Skeletal muscle tissue (tissue), 3 donors: ENCODE measurements at regions not wholly inside any gene's neighbourhood (a gene's known extent, or its start where the extent isn't known, plus 50 kb on each side); places are given as distances from the start of the nearest gene placed in this dataset.
"Not testable (repeated sequence)": the region's sequence is repeated elsewhere in the genome, so short reads cannot be mapped to it uniquely, and the experiment has no call there.

Experiments used
- H3K27ac ChIP-seq: one replicate; pipeline ENCODE4 v1.7.0; 2013; ENCODE audit warnings: mild to moderate bottlenecking, low read depth, low read length, inconsistent platforms
- H3K27me3 ChIP-seq, 3 donors: one replicate each; pipeline ENCODE4 v1.7.0; 2013; ENCODE audit warnings: low read length in 3 of 3; ENCODE audit not compliant: control insufficient read depth in 3 of 3, insufficient read depth in 3 of 3
- H3K36me3 ChIP-seq, 3 donors: one replicate each; pipeline ENCODE4 v1.7.0; 2013; ENCODE audit warnings: low read length in 3 of 3; ENCODE audit not compliant: control insufficient read depth in 3 of 3, insufficient read depth in 3 of 3
- H3K4me1 ChIP-seq, 3 donors: one replicate each; pipeline ENCODE4 v1.7.0; 2013; ENCODE audit warnings: low read length in 3 of 3, mild to moderate bottlenecking in 3 of 3; ENCODE audit not compliant: control insufficient read depth in 3 of 3, insufficient read depth in 3 of 3
- H3K4me3 ChIP-seq, 3 donors: one replicate each; pipeline ENCODE4 v1.7.0; 2013; ENCODE audit warnings: low read length in 3 of 3
- H3K9ac ChIP-seq, 3 donors: one replicate each; pipeline ENCODE4 v1.7.0; 2013; ENCODE audit warnings: low read length in 3 of 3, mild to moderate bottlenecking in 3 of 3, moderate library complexity in 2 of 3, low read depth in 1 of 3
- H3K9me3 ChIP-seq, 3 donors: one replicate each; pipeline ENCODE4 v1.7.0; 2013; ENCODE audit warnings: low read length in 3 of 3; ENCODE audit not compliant: control insufficient read depth in 3 of 3
- donor health status: Osteomylitis.

DNA sequence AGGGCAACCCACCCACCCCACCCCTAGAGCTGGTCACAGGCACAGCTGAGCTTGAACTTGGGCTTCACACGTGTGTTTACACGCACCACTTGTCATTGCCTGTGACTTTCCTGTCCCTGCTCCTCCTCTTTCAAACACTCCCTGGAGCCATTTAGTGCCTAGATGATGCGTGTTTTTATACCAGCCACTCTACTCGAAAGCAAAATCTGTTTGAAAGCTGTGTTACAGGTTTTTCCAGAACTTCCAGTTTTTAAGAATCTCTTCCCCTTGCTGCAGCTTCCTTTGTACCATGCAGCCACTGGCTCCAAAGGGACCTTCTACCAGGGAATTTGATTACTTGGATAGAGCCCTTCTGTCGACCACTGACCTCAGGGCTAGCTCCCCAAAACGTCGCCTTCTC, 78.8 kb upstream of the SPRY4 start:
- Histone ChIP-seq H3K9ac (no peak overlapping the region), H3K27me3 (peaks cover 0 to under 1% (median 0%) of the 10 kb centered on the region in 3 donors), H3K27ac (no peak overlapping the region), H3K4me1 (peaks cover 0 to 2% (median 2%) of the 10 kb centered on the region in 3 donors), H3K4me3 (no peak overlapping the region), H3K36me3 (no peaks in the 10 kb centered on the region), H3K9me3 (no peaks in the 10 kb centered on the region)

DNA sequence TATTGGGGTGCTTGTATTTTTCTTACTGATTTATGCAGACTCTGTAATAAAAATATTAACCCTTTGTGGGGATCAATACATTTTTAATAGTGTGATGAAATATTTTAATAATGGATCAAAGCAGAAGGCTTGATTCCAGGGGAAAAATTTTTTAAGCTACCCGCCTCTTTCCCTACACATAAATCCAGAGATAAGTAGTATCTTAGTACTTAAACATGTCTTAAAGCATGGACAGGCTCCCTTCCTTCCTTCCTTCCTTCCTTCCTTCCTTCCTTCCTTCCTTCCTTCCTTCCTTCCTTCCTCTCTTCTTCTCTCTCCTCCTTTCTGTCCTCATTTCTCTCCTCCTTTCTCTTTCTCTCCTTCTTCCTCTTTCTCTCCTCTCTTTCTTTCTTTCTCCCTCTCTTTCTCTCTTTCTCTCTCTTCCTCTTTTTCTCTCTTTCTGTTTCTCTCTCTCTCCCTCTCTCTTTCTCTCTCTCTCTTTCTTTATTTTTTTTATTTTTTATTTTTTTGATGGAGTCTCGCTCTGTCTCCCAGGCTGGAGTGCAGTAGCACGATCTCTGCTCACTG, 78.0 kb upstream of the SPRY4 start:
- H3K4me3 ChIP-seq = no peak overlapping the region
- no peak overlapping the region for H3K27ac ChIP-seq
- no peak overlapping the region for H3K9ac ChIP-seq
- H3K9me3 ChIP-seq = no peaks in the 10 kb centered on the region
- H3K36me3 ChIP-seq = no peaks in the 10 kb centered on the region
- no peaks in the 10 kb centered on the region for H3K27me3 ChIP-seq
- peaks cover 0 to 2% (median 2%) of the 10 kb centered on the region in 3 donors for H3K4me1 ChIP-seq

DNA sequence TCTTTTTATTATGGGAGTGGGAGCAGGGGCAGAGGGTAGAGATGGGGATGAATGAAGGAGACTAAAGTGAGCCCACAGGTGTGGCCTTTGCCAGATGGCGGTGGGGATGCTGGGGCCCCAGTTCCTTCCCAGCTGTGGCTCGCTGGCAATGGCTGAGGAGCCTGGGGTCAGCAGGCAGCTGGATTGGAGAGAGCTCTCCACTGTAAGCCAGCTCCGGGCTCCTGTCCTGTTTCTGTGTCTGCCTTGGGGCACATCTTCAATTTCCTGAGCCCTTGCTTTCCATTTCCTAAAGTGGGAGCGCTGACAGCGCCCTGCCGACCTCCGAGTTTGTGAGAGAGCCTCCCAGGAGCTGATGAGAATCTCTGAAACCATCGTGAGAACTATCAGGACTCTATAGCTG, 75.6 kb upstream of the SPRY4 start:
- Histone ChIP-seq H3K27ac (no peak overlapping the region), H3K4me1 (peaks cover 0 to 2% (median 2%) of the 10 kb centered on the region in 3 donors), H3K36me3 (no peaks in the 10 kb centered on the region), H3K9me3 (peaks cover 2 to 5% (median 3%) of the 10 kb centered on the region in 3 donors), H3K9ac (no peak overlapping the region), H3K4me3 (no peak overlapping the region), H3K27me3 (no peaks in the 10 kb centered on the region)

DNA sequence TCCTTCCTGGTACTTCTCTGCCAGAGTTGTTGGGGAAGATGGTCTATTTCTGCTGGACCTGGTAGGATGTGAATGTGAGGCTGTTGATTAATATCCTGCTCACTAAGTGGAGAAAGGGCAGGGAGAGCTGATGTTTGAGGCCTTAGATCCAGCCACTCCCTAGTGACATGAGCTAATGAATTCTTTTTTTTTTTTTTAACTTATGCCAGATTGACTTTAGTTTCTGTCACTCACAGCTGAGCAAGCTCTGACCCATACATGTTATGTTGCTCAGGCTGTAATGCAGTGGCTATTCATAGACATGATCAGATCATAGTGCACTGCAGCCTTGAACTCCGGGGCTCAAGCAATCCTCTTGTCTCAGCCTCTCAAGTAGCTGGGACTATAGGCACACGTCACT, 75.1 kb upstream of the SPRY4 start:
- H3K36me3 ChIP-seq = no peaks in the 10 kb centered on the region
- no peak overlapping the region for H3K4me3 ChIP-seq
- H3K9ac ChIP-seq = no peak overlapping the region
- H3K27ac ChIP-seq = no peak overlapping the region
- H3K27me3 ChIP-seq = no peaks in the 10 kb centered on the region
- H3K9me3 ChIP-seq = peaks cover 2 to 5% (median 3%) of the 10 kb centered on the region in 3 donors
- peaks cover 0 to 2% (median 2%) of the 10 kb centered on the region in 3 donors for H3K4me1 ChIP-seq

DNA sequence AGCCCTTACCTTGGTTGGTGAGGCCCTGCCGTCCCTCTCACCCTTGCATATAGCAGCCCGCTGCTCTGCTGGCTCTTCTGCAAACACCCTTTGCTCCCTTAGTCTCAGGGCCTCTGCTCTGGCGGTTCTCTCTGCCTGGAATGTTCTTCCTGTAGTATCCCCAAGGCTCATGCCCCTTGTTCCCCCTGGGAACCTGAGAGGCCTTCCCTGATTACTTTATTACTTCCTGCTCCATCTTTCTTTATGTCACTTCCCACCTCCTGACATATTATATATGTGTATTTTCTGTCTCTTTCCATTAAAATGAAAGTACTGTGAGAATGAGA, 73.9 kb upstream of the SPRY4 start:
- Histone ChIP-seq H3K4me3 (no peak overlapping the region), H3K9me3 (peaks cover 2 to 5% (median 3%) of the 10 kb centered on the region in 3 donors), H3K9ac (no peak overlapping the region), H3K4me1 (peaks cover 0 to 2% (median 0%) of the 10 kb centered on the region in 3 donors), H3K36me3 (no peaks in the 10 kb centered on the region), H3K27me3 (no peaks in the 10 kb centered on the region), H3K27ac (no peak overlapping the region)

DNA sequence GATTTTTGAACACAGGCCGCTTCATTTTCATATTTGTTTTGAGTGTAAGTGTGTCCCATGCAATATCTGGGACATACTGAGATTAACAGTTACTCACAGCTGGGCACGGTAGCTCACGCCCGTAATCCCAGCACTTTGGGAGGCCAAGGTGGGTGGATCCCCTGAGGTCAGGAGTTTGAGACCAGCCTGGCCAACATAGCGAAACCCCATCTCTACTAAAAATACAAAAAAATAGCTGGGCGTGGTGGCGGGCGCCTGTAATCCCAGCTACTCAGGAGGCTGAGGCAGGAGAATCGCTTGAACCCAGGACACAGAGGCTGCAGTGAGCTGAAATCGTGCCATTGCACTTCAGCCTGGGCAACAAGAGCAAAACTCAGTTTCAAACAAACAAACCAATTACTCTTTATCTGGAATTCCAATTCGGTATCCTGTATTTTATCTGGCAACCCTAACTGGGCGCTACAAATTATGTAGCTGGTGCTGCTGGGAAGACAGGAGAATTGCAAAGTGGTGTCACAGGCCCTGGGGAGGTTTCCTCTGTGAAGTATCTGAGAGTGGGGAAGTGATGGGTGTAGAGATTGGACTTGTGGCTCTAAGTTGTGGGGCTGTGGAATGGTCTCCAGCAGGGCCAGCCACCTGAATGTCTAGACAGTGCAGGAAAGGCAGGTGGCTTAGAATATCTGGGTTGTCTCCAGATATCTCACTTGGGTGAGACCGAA, 73.3 kb upstream of the SPRY4 start:
- not testable (repeated sequence) for H3K36me3 ChIP-seq, H3K4me1 ChIP-seq, H3K9me3 ChIP-seq, H3K9ac ChIP-seq, H3K27me3 ChIP-seq, H3K27ac ChIP-seq, H3K4me3 ChIP-seq

DNA sequence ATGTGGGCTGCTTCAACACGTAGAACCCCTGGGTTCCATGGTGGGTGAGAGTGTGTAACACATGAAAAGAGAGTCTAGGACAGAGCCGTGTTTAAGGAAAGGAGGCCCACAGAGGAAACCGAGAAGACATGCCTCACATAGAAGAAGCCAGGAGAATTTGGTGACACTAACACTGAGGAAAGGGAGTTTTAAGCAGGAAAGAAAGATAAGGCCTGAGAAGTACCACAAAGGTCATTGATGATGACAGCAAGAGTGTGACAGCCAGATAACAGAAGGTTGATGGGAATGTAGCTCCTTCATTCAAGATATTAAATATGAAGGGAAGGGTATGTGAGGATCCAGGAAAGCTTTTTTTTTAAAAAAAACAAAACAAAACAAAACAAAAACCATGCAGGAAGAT, 72.4 kb upstream of the SPRY4 start:
- H3K27me3 ChIP-seq = no peaks in the 10 kb centered on the region
- H3K4me1 ChIP-seq = peaks cover 0 to 2% (median 0%) of the 10 kb centered on the region in 3 donors
- no peak overlapping the region for H3K4me3 ChIP-seq
- no peaks in the 10 kb centered on the region for H3K36me3 ChIP-seq
- no peak overlapping the region for H3K9ac ChIP-seq
- H3K9me3 ChIP-seq = peaks cover 2 to 5% (median 3%) of the 10 kb centered on the region in 3 donors
- no peak overlapping the region for H3K27ac ChIP-seq

DNA sequence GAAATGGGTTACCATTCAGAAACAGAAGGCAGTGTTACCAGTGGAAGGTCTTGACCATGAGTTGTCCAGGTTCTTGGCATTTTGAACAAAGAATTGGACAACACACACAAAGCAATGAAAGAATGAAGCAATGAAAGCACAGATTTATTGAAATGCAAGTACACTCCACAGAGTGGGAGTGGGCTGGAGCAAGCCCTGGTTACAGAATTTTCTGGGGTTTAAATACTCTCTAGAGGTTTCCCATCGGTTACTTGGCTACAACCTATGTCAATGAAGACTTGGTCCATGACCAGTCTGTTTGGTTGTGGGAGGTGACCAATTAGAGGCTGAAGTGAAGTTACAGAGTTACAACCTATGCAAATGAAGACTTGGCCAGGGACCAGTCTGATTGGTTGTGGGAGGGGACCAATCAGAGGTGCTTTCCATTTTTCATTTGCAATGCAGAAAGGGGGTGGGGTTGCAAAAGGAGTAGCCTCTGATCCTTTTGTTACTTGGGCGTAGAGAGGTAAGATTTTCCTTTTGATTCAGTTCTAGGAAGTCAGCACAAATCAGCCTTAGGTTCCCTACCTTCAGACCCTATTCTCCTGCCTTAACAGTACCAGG, 71.7 kb upstream of the SPRY4 start:
- H3K27me3 ChIP-seq = no peaks in the 10 kb centered on the region
- no peaks in the 10 kb centered on the region for H3K36me3 ChIP-seq
- H3K27ac ChIP-seq = no peak overlapping the region
- H3K4me3 ChIP-seq = no peak overlapping the region
- H3K9ac ChIP-seq = no peak overlapping the region
- H3K9me3 ChIP-seq = peaks cover 2 to 5% (median 3%) of the 10 kb centered on the region in 3 donors
- H3K4me1 ChIP-seq = peaks cover 0 to 2% (median 2%) of the 10 kb centered on the region in 3 donors

DNA sequence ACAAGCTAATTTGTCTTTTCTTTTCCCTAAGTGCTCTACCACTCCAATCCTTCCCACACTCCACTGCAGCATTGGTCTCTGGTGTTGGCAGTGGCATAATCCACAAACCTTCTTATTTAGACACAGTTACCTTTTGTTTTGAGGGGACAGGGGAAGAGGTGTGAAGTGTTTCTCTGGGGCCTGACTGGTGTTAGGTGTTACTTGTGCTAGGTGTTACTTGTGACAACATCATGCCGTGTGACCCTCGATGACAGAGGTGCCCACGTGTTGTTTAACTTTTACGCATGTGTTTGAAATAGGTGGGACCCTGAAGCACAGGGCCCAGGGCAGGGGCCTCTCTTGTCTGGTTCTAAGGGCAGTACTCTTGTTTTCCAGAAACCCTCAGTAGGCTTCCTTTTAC, 70.5 kb upstream of the SPRY4 start:
- peaks cover 2 to 5% (median 3%) of the 10 kb centered on the region in 3 donors for H3K9me3 ChIP-seq
- no peak overlapping the region for H3K9ac ChIP-seq
- no peak overlapping the region for H3K4me3 ChIP-seq
- peaks cover 5 to 8% (median 7%) of the 10 kb centered on the region in 3 donors for H3K4me1 ChIP-seq
- H3K27ac ChIP-seq = no peak overlapping the region
- H3K36me3 ChIP-seq = no peaks in the 10 kb centered on the region
- no peaks in the 10 kb centered on the region for H3K27me3 ChIP-seq
